PC-9 (cell line): ENCODE measurements at regions not wholly inside any gene's neighbourhood (a gene's known extent, or its start where the extent isn't known, plus 50 kb on each side); places are given as distances from the start of the nearest gene placed in this dataset.
"Not testable (repeated sequence)": the region's sequence is repeated elsewhere in the genome, so short reads cannot be mapped to it uniquely, and the experiment has no call there.

Source experiments
- BruUV-seq: library from RNA; stranded (reverse); fragments of 400-500 nt; replicated peaks from 2 replicates; lab custom pipeline; 2021; lab: Mats Ljungman, UMichigan
- CTCF ChIA-PET: fragments of 300-600 bp; sonication (Branson Sonifier 250); formaldehyde crosslinking; loops from one replicate; lab custom pipeline; 2022; ENCODE audit warnings: antibody characterized with exemption; lab: Charles Lee
- POLR2A ChIA-PET: fragments of 300-600 bp; sonication (Branson Sonifier 250); formaldehyde crosslinking; loops from one replicate; lab custom pipeline; 2022; ENCODE audit warnings: antibody characterized with exemption; ENCODE audit not compliant: unreplicated experiment; lab: Charles Lee
- DNase-seq, 2 experiments: peaks; one replicate each; pipeline versions ENCODE4 v3.0.0 to v3.0.0-alpha.2; 2015 to 2022; ENCODE audit warnings: mixed read lengths in 1 of 2
- H2AFZ ChIP-seq: fragments of 200-600 bp; sonication (generic); 2 replicates; pipeline ENCODE4 v1.8.1; 2017; ENCODE audit warnings: antibody characterized with exemption
- H3F3A ChIP-seq: fragments of 200-600 bp; sonication (generic); 2 replicates; pipeline ENCODE4 v1.8.1; 2017; ENCODE audit warnings: antibody characterized with exemption, mild to moderate bottlenecking, low read depth; ENCODE audit not compliant: insufficient read depth
- H3K27ac ChIP-seq: fragments of 200-600 bp; sonication (generic); 2 replicates; pipeline ENCODE4 v1.6.1; 2016; ENCODE audit warnings: mixed run types
- H3K27me3 ChIP-seq: fragments of 200-600 bp; sonication (generic); 2 replicates; pipeline ENCODE4 v1.6.1; 2016; ENCODE audit warnings: low read depth, mixed run types; ENCODE audit not compliant: insufficient read depth
- H3K36me3 ChIP-seq: fragments of 200-600 bp; sonication (generic); 2 replicates; pipeline ENCODE4 v1.6.1; 2016; ENCODE audit warnings: low read depth, mixed run types
- H3K4me1 ChIP-seq: fragments of 200-600 bp; sonication (generic); replicated peaks from 2 replicates; pipeline ENCODE4 v1.6.1; 2016; ENCODE audit warnings: mixed run types; ENCODE audit not compliant: insufficient read depth
- H3K4me2 ChIP-seq: fragments of 200-600 bp; sonication (generic); 2 replicates; pipeline ENCODE4 v1.6.1; 2017; ENCODE audit warnings: mixed run types
- H3K4me3 ChIP-seq: fragments of 200-600 bp; sonication (generic); 2 replicates; pipeline ENCODE4 v1.6.1; 2016; ENCODE audit warnings: mixed run types
- H3K79me2 ChIP-seq: fragments of 200-600 bp; sonication (generic); 2 replicates; pipeline ENCODE4 v1.6.1; 2017; ENCODE audit warnings: low read depth, mixed run types
- H3K9me2 ChIP-seq: fragments of 200-600 bp; sonication (generic); 2 replicates; pipeline ENCODE4 v1.8.1; 2017; ENCODE audit warnings: mild to moderate bottlenecking; ENCODE audit not compliant: insufficient read depth
- H3K9me3 ChIP-seq: fragments of 200-600 bp; sonication (generic); 2 replicates; pipeline ENCODE4 v1.8.1; 2016; ENCODE audit warnings: low read depth; ENCODE audit not compliant: insufficient read depth
- H4K20me1 ChIP-seq: fragments of 200-600 bp; sonication (generic); 2 replicates; pipeline ENCODE4 v1.8.1; 2017; ENCODE audit not compliant: insufficient read depth
- EZH2 ChIP-seq: fragments of 200-600 bp; sonication (generic); IDR thresholded peaks from 2 replicates; pipeline ENCODE4 v1.8.0; 2017; ENCODE audit warnings: antibody characterized with exemption, low read depth
- intact Hi-C: fragments of 100-400 bp; cut with micrococcal nuclease; formaldehyde crosslinking; loops from one replicate; pipeline ENCODE4 v1.10.0; 2022; ENCODE audit not compliant: unreplicated experiment
- TF ChIP-seq, protein P1 (sequence below): fragments of 200-600 bp; sonication (generic); conservative IDR thresholded peaks from 2 replicates; pipeline ENCODE4 v1.6.1; 2017; ENCODE audit warnings: mixed run types, antibody characterized with exemption, mild to moderate bottlenecking, moderate library complexity

DNA sequence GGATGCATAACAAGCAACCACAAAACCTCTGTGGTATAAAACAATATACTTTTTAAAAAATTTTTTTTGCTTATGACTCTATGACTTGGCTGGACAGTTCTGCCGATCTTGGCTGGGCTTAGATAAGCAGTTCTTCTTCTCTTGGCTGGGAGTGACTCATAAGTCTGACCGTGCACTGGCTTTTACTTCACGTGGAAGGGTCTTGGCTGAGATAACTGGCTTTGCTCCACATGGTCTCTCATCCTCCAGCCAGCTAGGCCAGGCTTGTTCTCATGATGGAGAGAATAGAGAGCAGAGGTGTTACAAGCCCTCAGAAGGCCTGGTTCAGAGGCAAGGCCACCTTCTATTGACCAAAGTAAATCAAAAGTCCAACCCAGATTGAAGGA, 178.9 kb upstream of the SERPINE2 start:
- BruUV-seq: no TSS peak
- H3K4me2 ChIP-seq: no peak overlapping the region
- H3K9me2 ChIP-seq: no peaks in the 10 kb centered on the region
- CTCF ChIA-PET: no interaction called here
- DNase-seq: no peak
- H3K79me2 ChIP-seq: no peaks in the 10 kb centered on the region
- peaks cover 32% of the 10 kb centered on the region for H3K4me1 ChIP-seq
- POLR2A ChIA-PET: interaction anchor here (0.6 kb wide), 1 partner anchor 60 kb away, joined by 4 read pairs; no protein-coding TSS in a partner anchor
- H3K27me3 ChIP-seq: no peaks in the 10 kb centered on the region
- H3K27ac ChIP-seq: no peak overlapping the region
- H3F3A ChIP-seq: peaks cover 31% of the 10 kb centered on the region
- H2AFZ ChIP-seq: no peak overlapping the region
- H3K4me3 ChIP-seq: no peak overlapping the region
- H3K9me3 ChIP-seq: peaks cover 20% of the 10 kb centered on the region
- no peaks in the 10 kb centered on the region for H3K36me3 ChIP-seq
- TF ChIP-seq, protein P1, sequence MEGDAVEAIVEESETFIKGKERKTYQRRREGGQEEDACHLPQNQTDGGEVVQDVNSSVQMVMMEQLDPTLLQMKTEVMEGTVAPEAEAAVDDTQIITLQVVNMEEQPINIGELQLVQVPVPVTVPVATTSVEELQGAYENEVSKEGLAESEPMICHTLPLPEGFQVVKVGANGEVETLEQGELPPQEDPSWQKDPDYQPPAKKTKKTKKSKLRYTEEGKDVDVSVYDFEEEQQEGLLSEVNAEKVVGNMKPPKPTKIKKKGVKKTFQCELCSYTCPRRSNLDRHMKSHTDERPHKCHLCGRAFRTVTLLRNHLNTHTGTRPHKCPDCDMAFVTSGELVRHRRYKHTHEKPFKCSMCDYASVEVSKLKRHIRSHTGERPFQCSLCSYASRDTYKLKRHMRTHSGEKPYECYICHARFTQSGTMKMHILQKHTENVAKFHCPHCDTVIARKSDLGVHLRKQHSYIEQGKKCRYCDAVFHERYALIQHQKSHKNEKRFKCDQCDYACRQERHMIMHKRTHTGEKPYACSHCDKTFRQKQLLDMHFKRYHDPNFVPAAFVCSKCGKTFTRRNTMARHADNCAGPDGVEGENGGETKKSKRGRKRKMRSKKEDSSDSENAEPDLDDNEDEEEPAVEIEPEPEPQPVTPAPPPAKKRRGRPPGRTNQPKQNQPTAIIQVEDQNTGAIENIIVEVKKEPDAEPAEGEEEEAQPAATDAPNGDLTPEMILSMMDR: no peak
- no peak for TF ChIP-seq EZH2
- H4K20me1 ChIP-seq: no peaks in the 10 kb centered on the region
- intact Hi-C loops: no loop called here

GRCh38 chr2:224217233-224217961, 178.3 kb upstream of the SERPINE2 start:
- Histone ChIP-seq H4K20me1 (no peaks in the 10 kb centered on the region), H3K79me2 (no peaks in the 10 kb centered on the region), H3K36me3 (no peaks in the 10 kb centered on the region), H3K9me3 (peaks cover 17% of the 10 kb centered on the region), H3K4me2 (no peak overlapping the region), H2AFZ (no peak overlapping the region), H3K9me2 (no peaks in the 10 kb centered on the region), H3K4me3 (no peak overlapping the region), H3F3A (peaks cover 25% of the 10 kb centered on the region), H3K27me3 (no peaks in the 10 kb centered on the region), H3K27ac (no peak overlapping the region), H3K4me1 (peaks cover 27% of the 10 kb centered on the region)
- CTCF ChIA-PET: no interaction called here
- no peak for TF ChIP-seq EZH2
- TF ChIP-seq, protein P1: no peak
- no TSS peak for BruUV-seq
- intact Hi-C loops: no loop called here
- DNase-seq: no peak
- POLR2A ChIA-PET: interaction anchor here (0.6 kb wide), 1 partner anchor 131 kb away, joined by 4 read pairs; no protein-coding TSS in a partner anchor

GRCh38 chr2:224215611-224216010, 176.5 kb upstream of the SERPINE2 start:
- H3K4me3 ChIP-seq, BruUV-seq, H3F3A ChIP-seq, H3K36me3 ChIP-seq, H4K20me1 ChIP-seq, H3K9me2 ChIP-seq, DNase-seq, POLR2A ChIA-PET, H2AFZ ChIP-seq, H3K79me2 ChIP-seq, CTCF ChIA-PET, H3K4me1 ChIP-seq, intact Hi-C loops, H3K27me3 ChIP-seq, H3K4me2 ChIP-seq, H3K27ac ChIP-seq: not testable (repeated sequence)
- peaks cover 17% of the 10 kb centered on the region for H3K9me3 ChIP-seq
